ENCODE measurements at regions not wholly inside any gene's neighbourhood (a gene's known extent, or its start where the extent isn't known, plus 50 kb on each side); places are given as distances from the start of the nearest gene placed in this dataset.

DNA sequence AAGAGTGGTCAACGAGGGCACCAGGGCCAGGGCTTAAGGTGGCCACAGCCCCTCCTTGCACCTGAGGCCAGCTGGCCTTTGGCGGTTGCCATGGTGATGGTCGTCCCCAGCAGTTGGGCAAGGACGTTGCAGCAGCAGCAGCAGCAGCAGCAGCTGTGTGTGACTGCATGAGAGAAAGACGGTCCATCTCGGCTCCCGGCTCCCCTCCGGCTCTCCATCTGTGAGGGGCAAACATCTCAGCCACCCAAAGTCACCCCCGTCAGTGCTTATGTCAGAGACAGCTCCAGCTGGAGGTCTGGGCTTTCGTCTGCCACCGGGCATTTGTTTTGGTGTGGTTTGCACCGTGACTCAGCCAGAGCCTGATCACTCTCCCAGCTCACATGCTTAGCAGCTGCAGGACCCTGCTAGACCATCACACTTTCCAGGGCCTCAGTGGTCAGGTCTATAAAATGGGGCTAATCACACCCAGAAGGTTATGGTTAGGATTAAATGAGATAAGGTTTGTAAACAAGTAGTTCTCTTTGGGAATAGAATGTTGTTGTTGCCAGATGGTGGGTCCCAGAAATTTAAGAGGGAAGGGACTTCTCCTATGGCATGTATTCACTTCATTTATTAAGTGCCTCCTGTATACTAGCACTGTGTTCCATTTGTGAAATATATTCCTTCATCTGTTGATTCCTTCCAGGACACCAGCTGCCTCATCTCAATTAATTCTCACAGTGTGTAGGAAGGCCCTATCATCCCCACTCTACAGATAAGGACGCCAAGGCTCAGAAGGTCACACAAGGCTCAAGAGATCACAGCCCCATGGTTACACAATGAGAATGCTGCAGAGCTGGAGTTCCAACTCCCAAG is 212.6 kb upstream of the LHX5 start:
- no peak for DNase-seq

GRCh38 chr12:113683574-113683973 is 211.9 kb upstream of the LHX5 start:
- DNase-seq, result no peak

- DNase-seq, result no peak
Observed at GRCh38 chr12:113680868-113681267, 209.2 kb upstream of the LHX5 start.

DNA sequence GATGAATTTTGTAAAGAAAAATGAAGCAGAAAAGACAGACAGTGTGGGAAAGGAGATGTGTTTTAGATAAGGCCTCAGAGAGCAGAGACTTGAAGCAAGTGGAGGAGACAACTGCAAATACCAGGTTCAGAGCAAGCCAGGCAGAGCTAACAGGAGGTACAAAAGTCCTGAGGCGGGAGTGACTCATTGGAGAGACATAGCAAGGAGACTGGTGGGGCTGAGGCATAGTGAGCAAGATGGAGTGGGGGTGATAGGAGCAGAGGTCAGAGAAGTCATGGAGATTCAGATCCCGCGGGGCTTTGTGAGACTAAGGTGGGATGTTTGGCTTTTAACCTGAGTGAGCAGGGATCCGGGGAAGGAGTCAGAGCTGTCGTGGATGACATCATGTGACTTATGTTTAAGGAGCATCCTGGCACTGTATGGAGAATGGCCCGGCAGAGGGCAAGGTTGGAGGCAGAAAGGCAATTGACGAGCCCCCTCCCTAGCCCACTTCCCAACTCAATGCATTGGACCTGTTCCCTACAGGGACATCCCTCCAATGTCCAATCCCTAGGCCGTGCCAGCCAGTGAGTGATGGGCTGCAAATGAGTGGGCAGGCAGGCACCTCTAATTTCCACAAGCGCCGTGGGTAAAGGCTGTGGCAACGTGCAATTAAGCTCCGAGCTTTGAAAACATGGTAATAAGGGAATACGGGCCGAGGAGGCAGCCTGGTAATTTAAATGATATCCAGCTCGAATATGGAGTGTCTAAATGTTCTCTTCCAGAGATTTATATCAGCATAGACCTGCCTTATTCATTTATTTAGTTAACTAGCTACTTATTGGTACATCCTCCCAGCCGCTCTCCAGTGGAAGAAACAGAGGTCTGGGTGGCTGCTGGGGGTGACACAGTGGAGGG is 206.8 kb upstream of the LHX5 start:
- DNase-seq, result no peak

GRCh38 chr12:113676547-113676946 is 204.9 kb upstream of the LHX5 start:
- DNase-seq, result no peak

GRCh38 chr12:113676117-113676516 is 204.4 kb upstream of the LHX5 start:
- DNase-seq, result no peak

- no peak for DNase-seq
Observed at GRCh38 chr12:113674996-113675395, 203.3 kb upstream of the LHX5 start.

DNA sequence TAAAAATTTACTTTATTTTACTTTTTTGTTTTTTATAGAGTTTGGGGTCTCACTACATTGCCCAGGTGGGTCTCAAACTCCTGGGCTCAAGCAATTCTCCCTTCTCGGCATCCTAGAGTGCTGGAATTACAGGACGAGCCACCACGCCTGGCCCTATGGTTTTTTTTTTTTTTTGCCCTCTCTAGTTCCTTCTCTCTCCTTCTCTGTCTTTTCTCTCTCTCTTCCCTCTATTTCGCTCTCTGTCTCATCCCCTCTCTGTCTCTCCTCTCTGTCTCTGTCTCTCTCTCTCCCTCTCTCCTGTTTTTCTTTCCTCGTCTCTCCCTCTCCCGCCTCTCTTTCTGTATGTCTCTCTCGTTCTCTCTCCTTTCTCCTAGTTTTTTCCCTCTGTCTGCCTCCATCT is 202.6 kb upstream of the LHX5 start:
- DNase-seq, result no peak

DNA sequence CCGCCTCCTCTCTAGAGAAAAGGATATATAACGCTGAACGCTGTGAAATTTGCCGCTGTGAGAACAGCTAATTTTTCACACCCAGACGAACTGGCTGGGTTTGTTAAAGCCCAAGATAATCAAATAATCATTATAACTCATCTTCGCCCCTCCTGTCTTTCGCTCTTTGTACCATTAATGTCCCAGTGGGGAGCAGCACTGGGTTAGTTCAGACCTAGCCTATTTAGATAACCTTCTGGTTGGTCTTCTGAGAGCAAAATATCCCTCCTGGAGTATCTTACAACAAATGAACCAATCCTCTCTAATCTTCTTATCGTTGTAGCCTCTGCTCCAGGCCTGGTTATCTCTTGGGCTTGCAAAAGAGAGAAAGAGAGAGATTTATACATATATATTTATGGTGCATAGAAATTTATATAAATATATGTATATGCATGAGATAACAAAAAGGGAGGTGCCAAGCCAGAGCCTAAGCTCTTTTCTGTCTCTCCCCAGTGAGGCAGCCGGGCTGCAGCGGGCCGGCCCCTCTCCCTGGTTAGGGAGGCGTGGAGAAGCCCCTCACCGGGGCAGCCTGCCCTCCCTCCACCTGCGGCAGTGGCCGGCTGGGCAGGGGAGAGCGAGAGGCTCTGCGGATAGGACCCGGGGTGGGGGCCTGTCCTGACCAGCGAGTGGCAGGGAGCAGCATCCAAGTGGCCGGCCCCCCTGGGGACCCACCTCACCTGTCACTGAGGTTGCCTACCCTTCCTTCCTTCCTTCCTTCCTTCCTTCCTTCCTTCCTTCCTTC is 202.0 kb upstream of the LHX5 start:
- no peak for DNase-seq

DNA sequence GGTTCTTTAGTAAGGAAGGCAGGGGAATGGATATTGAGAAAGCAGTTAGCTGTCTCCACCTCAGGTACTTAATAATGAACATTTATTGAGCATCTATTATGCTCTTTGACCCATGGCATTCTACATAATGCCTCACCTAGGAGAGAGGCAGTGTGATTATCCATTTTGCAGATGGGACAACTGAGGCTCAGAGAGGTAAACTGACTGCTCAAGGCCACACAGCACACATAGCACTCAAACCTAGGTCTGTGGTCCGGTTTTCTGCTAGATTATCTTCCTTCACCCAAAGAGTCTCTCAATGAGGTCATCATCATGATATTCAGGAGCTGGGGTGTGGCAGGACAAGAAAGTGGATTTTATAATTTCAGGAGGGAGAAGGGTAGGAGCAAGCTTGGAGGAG is 199.1 kb upstream of the LHX5 start:
- DNase-seq, result no peak

GRCh38 chr12:113667676-113668356 is 196.1 kb upstream of the LHX5 start:
- DNase-seq, result no peak

- no peak for DNase-seq
Observed at GRCh38 chr12:113667095-113667494, 195.4 kb upstream of the LHX5 start.

DNA sequence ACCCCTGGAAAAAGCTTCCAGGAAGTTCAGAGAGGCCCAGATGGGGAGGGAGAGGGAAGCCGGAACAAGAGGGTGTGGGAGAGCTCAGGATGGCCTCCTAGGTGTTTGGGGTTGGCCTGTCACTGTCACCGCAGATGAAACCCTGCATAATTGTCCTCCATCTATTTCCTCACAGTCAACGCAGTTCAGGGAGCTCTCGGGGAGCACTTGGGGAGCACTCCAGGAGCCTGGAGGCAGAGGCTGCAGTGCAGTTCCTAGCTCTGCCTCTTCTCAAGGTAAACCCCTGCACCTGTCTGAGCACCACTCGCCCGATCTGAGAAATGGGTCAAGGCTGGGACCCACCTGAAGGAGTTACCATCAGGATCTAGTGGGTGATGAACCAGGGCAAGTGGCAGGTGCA is 194.6 kb upstream of the LHX5 start:
- DNase-seq, result no peak

- no peak for DNase-seq
Observed at GRCh38 chr12:113665457-113665856, 193.8 kb upstream of the LHX5 start.

- DNase-seq, result no peak
Observed at GRCh38 chr12:113664224-113664681, 192.6 kb upstream of the LHX5 start.

DNA sequence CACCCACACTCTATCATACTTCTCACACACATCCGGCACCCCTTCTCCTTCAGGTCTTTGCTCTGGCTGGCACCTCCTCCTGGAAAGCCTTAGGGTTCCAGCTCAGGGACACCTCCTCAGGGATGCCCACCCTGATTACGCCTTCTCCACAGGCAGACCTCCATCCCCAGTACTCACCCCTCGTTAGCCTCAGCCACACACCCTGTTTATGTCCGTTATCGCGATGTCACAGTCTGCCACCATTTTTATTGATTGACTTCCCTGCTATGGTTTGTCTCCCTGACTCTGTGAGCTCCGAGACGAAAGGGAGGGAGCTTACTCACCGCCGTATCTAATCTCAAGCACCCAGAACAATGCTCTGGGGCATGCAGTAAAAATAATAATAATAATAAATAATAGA is 191.7 kb upstream of the LHX5 start:
- DNase-seq, result no peak

DNA sequence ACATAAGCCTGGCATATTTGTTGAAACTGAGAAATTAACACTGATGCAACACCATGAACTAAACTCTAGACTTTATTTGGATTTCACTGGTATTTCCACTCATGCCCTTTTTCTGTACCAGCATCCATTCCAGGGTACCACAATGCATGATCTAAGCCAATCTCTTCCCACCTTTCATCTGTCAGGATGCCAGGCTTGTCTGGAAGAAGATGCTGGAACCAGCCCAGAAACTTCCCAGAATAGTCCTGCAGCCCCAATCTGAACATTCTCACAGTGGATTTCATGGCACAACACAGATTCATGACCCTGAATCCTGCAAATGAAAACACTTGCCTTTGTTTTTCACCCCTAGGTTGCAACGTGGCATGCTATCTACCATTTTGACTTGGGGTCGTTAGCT is 189.3 kb upstream of the LHX5 start:
- no peak for DNase-seq

GRCh38 chr12:113659416-113659815 is 187.7 kb upstream of the LHX5 start:
- no peak for DNase-seq

DNA sequence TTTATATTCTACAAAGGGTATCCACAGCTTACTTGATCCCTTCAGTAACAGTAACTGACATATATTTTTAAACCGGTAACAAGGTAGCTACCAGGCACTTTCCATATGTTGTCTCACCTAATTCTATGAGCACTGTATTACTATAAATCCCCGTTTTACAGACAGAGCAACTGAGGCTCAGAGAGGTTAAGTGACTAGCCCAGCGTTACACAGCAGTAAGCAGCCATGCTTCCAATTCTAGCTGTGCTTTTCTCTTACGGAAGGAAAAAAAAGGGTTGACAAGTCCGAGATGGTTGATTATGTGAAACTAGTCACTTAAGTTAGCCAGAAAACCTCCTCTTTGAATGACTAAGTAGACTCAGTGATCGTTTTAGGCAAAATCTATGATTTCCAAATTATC is 187.3 kb upstream of the LHX5 start:
- DNase-seq, result no peak

DNA sequence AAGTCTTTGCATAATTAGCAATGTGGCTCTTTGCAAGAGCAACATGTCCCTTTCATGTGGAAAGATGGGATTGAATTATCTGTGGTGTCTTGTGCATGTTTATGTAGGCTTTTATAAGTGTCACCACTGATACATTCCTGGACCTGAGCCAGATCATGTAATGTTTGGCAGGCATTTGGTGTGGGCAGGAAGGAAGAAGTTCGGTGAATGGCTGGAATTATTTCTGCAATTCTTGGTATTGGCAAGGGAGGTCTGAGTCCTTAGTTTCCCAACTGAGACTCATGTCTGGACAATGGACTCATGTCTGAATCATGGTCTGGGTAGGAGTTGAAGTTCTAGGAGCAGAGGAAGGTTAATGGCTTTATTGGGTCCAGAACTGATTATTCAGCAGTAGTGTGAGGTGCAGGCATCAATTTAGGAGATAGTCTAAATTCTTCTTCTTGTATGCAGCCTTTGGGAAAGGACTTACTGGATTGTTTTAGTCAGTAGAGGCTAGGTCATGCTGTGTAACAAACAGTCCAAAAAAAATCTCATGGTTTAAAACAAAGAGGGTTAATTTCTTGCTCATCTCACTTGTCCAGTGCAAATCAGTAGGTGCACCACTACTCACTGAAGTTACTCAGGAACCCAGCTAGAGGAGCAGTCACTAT is 186.5 kb upstream of the LHX5 start:
- no peak for DNase-seq

GRCh38 chr12:113655919-113656318 is 184.2 kb upstream of the LHX5 start:
- no peak for DNase-seq

DNA sequence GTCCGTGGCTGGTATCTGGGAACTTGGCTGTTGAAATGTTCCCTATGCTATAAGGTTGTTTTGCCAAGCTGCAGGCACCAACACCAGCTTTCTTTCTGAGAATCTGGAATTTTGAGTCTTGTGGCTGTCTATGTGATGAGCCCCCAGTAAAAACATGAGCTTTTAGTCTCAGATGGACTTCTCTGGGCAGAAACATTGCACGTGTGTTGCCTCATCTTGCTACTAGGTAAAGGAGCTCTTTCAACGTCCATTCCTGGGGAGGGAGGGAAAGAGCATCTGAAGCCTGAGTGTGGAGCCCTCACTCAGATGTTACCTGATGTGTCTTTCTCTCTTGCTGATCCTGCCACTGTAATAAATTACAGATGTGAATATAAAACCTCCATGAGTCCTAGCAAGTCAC is 183.8 kb upstream of the LHX5 start:
- DNase-seq, result no peak
